ENCODE measurements at regions not wholly inside any gene's neighbourhood (a gene's known extent, or its start where the extent isn't known, plus 50 kb on each side); places are given as distances from the start of the nearest gene placed in this dataset.

DNA sequence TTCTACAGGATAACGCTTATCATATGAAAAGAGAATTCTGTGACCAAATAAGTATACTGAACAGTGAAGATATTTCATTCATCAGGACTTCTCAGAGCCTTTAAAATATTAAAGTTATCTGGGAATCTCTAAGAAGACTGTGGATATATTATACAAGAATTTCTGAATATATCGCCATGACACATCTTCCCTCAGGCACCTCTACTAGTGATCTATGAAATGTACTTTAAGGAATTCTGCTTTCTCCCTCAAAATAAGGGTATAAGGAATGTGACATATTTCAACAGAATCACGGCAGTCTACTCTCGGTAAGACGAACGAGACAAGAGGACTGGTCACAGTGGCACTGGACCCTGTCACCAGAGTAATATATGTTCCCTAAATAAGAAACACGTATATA lies 504.2 kb upstream of the PHF14 start:
- TF ChIP-seq, protein P1, sequence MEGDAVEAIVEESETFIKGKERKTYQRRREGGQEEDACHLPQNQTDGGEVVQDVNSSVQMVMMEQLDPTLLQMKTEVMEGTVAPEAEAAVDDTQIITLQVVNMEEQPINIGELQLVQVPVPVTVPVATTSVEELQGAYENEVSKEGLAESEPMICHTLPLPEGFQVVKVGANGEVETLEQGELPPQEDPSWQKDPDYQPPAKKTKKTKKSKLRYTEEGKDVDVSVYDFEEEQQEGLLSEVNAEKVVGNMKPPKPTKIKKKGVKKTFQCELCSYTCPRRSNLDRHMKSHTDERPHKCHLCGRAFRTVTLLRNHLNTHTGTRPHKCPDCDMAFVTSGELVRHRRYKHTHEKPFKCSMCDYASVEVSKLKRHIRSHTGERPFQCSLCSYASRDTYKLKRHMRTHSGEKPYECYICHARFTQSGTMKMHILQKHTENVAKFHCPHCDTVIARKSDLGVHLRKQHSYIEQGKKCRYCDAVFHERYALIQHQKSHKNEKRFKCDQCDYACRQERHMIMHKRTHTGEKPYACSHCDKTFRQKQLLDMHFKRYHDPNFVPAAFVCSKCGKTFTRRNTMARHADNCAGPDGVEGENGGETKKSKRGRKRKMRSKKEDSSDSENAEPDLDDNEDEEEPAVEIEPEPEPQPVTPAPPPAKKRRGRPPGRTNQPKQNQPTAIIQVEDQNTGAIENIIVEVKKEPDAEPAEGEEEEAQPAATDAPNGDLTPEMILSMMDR (IDR thresholded peaks at IDR 0.05; ENCODE audit: insufficient read depth, low read length, poor library complexity, severe bottlenecking): no peak
- TF ChIP-seq EZH2phosphoT487 (conservative IDR thresholded peaks at IDR 0.05; ENCODE audit: low read length): no peak
